ENCODE measurements at regions not wholly inside any gene's neighbourhood (a gene's known extent, or its start where the extent isn't known, plus 50 kb on each side); places are given as distances from the start of the nearest gene placed in this dataset.

DNA sequence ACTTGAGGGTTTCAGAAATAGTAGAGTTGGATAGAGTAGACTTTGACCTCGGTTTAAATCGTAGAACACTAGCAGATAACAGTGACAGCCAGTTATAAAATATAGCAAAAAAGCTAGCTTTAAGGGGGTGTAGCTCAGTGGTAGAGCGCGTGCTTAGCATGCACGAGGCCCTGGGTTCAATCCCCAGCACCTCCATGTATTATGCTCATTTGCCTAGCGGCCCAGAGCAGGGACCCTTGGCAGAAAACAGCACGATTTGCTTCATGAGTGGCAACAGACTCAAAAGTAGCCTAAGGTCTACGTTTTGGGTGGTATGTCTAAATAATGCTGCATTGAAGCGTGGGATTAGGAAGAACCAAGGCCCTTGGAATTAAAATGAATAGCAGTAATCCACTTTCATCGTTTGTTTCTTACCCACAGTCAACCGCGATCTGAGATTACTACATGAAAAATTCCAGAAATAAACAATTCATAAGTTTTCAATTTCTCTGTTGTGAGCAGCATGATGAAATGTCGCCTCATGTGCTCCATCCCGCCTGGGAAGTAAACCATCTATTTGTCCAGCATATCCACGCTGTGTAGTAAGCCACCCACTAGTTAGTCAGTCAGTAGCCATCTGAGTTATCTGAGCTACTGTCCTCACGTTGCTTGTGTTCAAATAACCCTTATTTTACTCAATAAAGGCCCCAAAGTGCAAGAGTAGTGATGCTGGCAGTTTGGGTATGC is 184.9 kb downstream of the GPX5 start:
- TF ChIP-seq TAF1 (IDR thresholded peaks at IDR 0.05; ENCODE audit: borderline replicate concordance, low read depth, low read length) (no peak), POLR2A (IDR thresholded peaks at IDR 0.05; ENCODE audit: low read depth, low read length) (no peak), POLR2AphosphoS5 (IDR thresholded peaks at IDR 0.05; ENCODE audit: low read depth, low read length) (no peak)

Data from GM12892 (cell line).